KMS-11 (cell line): ENCODE measurements at regions not wholly inside any gene's neighbourhood (a gene's known extent, or its start where the extent isn't known, plus 50 kb on each side); places are given as distances from the start of the nearest gene placed in this dataset.

Experiments used
- H2AFZ ChIP-seq: fragments of 200-600 bp; sonication (generic); 2 replicates; pipeline ENCODE4 v1.6.1; 2016; ENCODE audit warnings: antibody characterized with exemption, mixed run types, low read depth
- H3K27ac ChIP-seq: fragments of 200-600 bp; sonication (generic); 2 replicates; pipeline ENCODE4 v1.6.1; 2016; ENCODE audit warnings: mild to moderate bottlenecking, mixed run types
- H3K27me3 ChIP-seq: fragments of 200-600 bp; sonication (generic); 2 replicates; pipeline ENCODE4 v1.6.1; 2017; ENCODE audit warnings: mild to moderate bottlenecking, low read depth, mixed run types, moderate library complexity; ENCODE audit not compliant: insufficient read depth
- H3K36me3 ChIP-seq: fragments of 200-600 bp; sonication (generic); 2 replicates; pipeline ENCODE4 v1.6.1; 2017; ENCODE audit warnings: mild to moderate bottlenecking, mixed run types; ENCODE audit not compliant: insufficient read depth
- H3K4me1 ChIP-seq: fragments of 200-600 bp; sonication (generic); 2 replicates; pipeline ENCODE4 v1.6.1; 2016; ENCODE audit warnings: mild to moderate bottlenecking, low read depth, mixed run types; ENCODE audit not compliant: poor library complexity, severe bottlenecking
- H3K4me2 ChIP-seq: fragments of 200-600 bp; sonication (generic); 2 replicates; pipeline ENCODE4 v1.7.0; 2016; ENCODE audit warnings: mild to moderate bottlenecking, mixed run types
- H3K4me3 ChIP-seq: fragments of 200-600 bp; sonication (generic); IDR thresholded peaks from 2 replicates; pipeline ENCODE4 v1.6.1; 2017; ENCODE audit warnings: low read depth, low read length, mixed read lengths; ENCODE audit not compliant: insufficient read depth
- H3K79me2 ChIP-seq: fragments of 200-600 bp; sonication (generic); 2 replicates; pipeline ENCODE4 v1.6.1; 2016; ENCODE audit warnings: low read depth, mixed run types; ENCODE audit not compliant: insufficient read depth
- H3K9ac ChIP-seq: fragments of 200-600 bp; sonication (generic); 2 replicates; pipeline ENCODE4 v1.6.1; 2016; ENCODE audit warnings: mild to moderate bottlenecking, mixed run types
- H4K20me1 ChIP-seq: fragments of 200-600 bp; sonication (generic); 2 replicates; pipeline ENCODE4 v1.6.1; 2016; ENCODE audit warnings: mild to moderate bottlenecking, mixed run types; ENCODE audit not compliant: insufficient read depth
- TF ChIP-seq, protein P1 (sequence below): fragments of 200-600 bp; sonication (generic); conservative IDR thresholded peaks from 2 replicates; pipeline ENCODE4 v1.6.1; 2017; ENCODE audit warnings: low read depth, mild to moderate bottlenecking, antibody characterized with exemption, low read length, moderate library complexity, mixed read lengths

DNA sequence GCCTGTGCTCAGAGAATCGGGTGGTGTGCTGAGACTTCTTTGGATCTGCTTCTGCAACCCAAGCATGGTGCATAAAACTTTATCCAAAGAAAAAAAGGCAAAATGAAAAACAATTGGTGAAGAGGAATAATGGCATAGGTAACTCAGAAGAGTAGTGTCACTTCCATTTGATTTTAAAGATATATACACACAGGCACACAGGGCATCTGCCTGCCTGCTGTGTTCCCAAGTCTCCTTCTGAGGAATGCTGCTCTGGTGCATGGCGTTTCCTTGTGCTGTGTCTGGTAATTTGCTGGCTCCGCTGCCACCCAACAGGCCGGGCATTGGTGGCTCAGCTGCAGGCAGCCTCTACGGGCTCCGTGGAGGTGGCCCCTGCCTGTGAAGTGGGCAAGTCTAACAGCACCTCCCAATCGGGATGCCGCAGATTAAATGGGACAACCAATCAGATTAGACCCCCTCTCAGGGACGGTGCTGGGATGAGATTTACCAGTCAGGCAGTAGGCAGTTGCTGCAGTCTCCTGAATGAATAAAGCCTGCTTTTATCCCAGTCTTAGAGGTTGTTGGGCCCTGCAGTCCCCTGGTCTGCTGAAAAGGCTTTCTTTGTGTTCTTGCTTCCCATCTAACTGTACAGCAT lies 253.7 kb upstream of the RASGRP1 start:
- H3K79me2 ChIP-seq = no peaks in the 10 kb centered on the region
- H3K27me3 ChIP-seq = no peaks in the 10 kb centered on the region
- H3K9ac ChIP-seq = no peak overlapping the region
- no peaks in the 10 kb centered on the region for H4K20me1 ChIP-seq
- H3K4me2 ChIP-seq = no peak overlapping the region
- H3K4me1 ChIP-seq = peaks cover 3% of the 10 kb centered on the region
- no peak overlapping the region for H2AFZ ChIP-seq
- no peak overlapping the region for H3K27ac ChIP-seq
- H3K4me3 ChIP-seq = no peak overlapping the region
- TF ChIP-seq, protein P1, sequence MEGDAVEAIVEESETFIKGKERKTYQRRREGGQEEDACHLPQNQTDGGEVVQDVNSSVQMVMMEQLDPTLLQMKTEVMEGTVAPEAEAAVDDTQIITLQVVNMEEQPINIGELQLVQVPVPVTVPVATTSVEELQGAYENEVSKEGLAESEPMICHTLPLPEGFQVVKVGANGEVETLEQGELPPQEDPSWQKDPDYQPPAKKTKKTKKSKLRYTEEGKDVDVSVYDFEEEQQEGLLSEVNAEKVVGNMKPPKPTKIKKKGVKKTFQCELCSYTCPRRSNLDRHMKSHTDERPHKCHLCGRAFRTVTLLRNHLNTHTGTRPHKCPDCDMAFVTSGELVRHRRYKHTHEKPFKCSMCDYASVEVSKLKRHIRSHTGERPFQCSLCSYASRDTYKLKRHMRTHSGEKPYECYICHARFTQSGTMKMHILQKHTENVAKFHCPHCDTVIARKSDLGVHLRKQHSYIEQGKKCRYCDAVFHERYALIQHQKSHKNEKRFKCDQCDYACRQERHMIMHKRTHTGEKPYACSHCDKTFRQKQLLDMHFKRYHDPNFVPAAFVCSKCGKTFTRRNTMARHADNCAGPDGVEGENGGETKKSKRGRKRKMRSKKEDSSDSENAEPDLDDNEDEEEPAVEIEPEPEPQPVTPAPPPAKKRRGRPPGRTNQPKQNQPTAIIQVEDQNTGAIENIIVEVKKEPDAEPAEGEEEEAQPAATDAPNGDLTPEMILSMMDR = no peak
- no peaks in the 10 kb centered on the region for H3K36me3 ChIP-seq

DNA sequence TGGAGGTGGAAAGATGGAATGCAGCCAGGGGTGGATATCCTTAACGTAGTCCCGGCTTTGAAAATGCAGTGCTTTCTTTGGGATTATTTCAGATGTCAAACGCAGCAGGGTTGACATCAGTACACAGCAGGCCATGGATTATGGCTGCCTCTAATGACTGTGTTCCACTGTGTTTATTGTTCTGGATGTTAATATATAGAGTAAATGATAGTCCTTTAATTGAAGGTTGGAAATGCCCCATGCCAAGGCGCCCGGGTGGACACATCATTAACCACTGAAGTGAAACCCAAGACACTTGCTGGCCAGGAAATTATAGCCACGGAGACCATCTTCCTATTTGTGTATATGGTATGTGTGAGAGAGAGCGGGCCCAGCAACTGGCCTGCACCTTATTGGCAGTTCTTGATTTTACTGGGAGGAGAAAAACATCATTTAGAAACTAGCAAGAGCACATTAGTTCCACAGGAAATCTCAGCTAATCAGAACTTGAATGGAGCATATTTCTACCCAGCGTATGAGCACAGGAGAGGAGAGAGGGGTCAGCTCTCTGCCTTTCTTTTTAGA lies 254.9 kb upstream of the RASGRP1 start:
- no peak overlapping the region for H3K27ac ChIP-seq
- no peak overlapping the region for H2AFZ ChIP-seq
- H3K27me3 ChIP-seq = no peaks in the 10 kb centered on the region
- no peak overlapping the region for H3K4me2 ChIP-seq
- H3K4me1 ChIP-seq = peaks cover 3% of the 10 kb centered on the region
- no peaks in the 10 kb centered on the region for H3K79me2 ChIP-seq
- H3K36me3 ChIP-seq = no peaks in the 10 kb centered on the region; the same call in 1 of the 2 replicates
- no peak overlapping the region for H3K4me3 ChIP-seq
- H3K9ac ChIP-seq = no peak overlapping the region
- H4K20me1 ChIP-seq = no peaks in the 10 kb centered on the region
- TF ChIP-seq, protein P1 = no peak

DNA sequence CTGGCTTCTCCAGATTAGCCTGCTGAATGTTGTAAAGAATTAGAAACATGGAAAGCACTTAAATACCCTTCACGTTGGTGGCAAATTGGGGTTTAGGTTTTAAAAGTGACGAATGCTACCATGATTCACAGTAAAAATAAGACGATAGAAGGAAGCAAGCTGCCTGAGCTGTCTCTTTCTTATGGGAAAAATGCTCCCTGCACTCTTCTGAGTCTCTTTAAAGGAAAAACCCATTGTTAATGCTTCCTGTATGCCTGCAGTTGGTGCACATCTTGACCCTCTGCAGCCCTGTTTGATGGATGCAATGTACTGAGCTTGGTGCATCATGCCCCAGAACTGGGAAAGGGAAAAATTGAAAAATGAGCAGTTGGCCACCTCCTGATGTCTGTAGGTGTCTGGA lies 258.6 kb upstream of the RASGRP1 start:
- no peaks in the 10 kb centered on the region for H3K4me1 ChIP-seq
- H3K27me3 ChIP-seq = no peaks in the 10 kb centered on the region
- no peak overlapping the region for H3K4me2 ChIP-seq
- TF ChIP-seq, protein P1 = no peak
- no peaks in the 10 kb centered on the region; the same call in 1 of the 2 replicates for H3K36me3 ChIP-seq
- H3K79me2 ChIP-seq = no peaks in the 10 kb centered on the region
- H3K9ac ChIP-seq = no peak overlapping the region
- H3K27ac ChIP-seq = no peak overlapping the region
- no peak overlapping the region for H3K4me3 ChIP-seq
- H4K20me1 ChIP-seq = no peaks in the 10 kb centered on the region
- no peak overlapping the region for H2AFZ ChIP-seq

DNA sequence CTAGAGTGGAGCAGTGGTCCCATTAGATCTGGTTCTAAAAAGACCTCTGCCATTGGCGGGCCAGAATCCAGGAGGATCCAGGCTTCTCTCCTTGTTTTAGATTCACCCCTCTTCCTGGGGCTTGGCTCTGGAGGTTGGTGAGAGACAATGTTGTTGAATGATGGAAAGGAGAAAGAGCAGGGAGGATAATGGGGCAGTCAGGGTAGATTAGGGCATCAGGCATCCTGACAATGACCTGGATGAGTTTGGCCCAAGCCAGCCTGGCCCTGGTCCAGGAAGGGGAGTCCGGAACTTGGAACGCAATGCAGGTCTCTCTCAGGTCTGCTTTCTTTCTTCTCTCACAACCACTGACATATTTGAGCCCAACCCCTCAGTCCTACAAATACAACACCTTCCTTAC lies 260.1 kb upstream of the RASGRP1 start:
- no peaks in the 10 kb centered on the region; the same call in 1 of the 2 replicates for H3K36me3 ChIP-seq
- H3K9ac ChIP-seq = no peak overlapping the region
- no peaks in the 10 kb centered on the region for H3K27me3 ChIP-seq
- H3K4me1 ChIP-seq = no peaks in the 10 kb centered on the region
- no peaks in the 10 kb centered on the region for H3K79me2 ChIP-seq
- H2AFZ ChIP-seq = no peak overlapping the region
- H3K4me2 ChIP-seq = no peak overlapping the region
- TF ChIP-seq, protein P1 = no peak
- H3K4me3 ChIP-seq = no peak overlapping the region
- no peaks in the 10 kb centered on the region for H4K20me1 ChIP-seq
- H3K27ac ChIP-seq = no peak overlapping the region
